B cell (primary cell): ENCODE measurements at regions not wholly inside any gene's neighbourhood (a gene's known extent, or its start where the extent isn't known, plus 50 kb on each side); places are given as distances from the start of the nearest gene placed in this dataset.

ENCODE experiments used
- EZH2 ChIP-seq: IDR thresholded peaks from 2 replicates; pipeline ENCODE4 v1.6.1; 2012; ENCODE audit warnings: borderline replicate concordance, low read depth, mild to moderate bottlenecking, moderate library complexity, low read length; ENCODE audit not compliant: insufficient read depth, poor library complexity, severe bottlenecking
- TF ChIP-seq, protein P1 (sequence below): fragments of 200-600 bp; IDR thresholded peaks from one replicate; pipeline ENCODE4 v1.8.0; 2022; ENCODE audit warnings: antibody characterized with exemption, mild to moderate bottlenecking

DNA sequence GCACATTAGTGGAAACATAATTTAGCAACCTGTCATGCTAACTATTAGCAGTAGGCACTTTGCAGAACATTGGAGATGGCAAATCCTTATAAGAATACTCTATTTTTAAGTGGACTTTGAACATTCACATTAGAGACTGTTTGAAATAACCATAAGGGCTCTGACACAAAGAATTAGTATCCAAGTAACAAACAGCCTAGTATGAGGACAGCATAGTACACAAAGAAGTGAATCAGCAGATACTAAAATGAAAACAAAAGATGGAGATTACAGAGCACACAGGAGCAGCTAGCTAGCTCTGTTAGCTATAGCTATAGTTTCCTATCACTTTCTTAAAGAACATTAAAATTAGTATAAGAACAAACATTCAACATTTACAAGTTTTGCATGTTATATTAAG, 256.3 kb upstream of the SPOPL start:
- TF ChIP-seq, protein P1, sequence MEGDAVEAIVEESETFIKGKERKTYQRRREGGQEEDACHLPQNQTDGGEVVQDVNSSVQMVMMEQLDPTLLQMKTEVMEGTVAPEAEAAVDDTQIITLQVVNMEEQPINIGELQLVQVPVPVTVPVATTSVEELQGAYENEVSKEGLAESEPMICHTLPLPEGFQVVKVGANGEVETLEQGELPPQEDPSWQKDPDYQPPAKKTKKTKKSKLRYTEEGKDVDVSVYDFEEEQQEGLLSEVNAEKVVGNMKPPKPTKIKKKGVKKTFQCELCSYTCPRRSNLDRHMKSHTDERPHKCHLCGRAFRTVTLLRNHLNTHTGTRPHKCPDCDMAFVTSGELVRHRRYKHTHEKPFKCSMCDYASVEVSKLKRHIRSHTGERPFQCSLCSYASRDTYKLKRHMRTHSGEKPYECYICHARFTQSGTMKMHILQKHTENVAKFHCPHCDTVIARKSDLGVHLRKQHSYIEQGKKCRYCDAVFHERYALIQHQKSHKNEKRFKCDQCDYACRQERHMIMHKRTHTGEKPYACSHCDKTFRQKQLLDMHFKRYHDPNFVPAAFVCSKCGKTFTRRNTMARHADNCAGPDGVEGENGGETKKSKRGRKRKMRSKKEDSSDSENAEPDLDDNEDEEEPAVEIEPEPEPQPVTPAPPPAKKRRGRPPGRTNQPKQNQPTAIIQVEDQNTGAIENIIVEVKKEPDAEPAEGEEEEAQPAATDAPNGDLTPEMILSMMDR, result no peak
- no peak for TF ChIP-seq EZH2
